ENCODE measurements at regions not wholly inside any gene's neighbourhood (a gene's known extent, or its start where the extent isn't known, plus 50 kb on each side); places are given as distances from the start of the nearest gene placed in this dataset.

DNA sequence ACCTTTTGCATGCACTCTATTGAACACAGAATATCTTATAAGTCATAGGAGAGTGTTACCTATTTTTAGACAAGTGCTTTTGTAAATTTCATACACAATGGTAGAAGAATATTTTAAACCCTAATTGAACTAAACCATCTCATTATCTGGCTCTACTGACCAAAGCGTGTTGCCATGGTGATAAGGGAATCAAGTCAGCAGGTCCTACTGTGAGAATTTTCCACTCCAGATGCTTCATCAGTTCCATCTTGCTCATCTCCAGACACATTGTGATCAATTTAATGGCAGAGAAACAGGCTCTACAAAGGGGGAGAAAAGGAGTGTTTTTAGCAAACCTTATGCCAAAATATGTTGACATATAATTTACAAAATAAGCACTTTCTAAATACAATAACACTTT lies 621.9 kb upstream of the GHITM start:
- no peak for TF ChIP-seq CTCF (IDR thresholded peaks at IDR 0.05)
- no peak for TF ChIP-seq POLR2A (IDR thresholded peaks at IDR 0.05)
- no peak for TF ChIP-seq POLR2AphosphoS5 (IDR thresholded peaks at IDR 0.05)
- no peak for TF ChIP-seq EP300 (IDR thresholded peaks at IDR 0.05)
